H1 (cell line): ENCODE measurements at regions not wholly inside any gene's neighbourhood (a gene's known extent, or its start where the extent isn't known, plus 50 kb on each side); places are given as distances from the start of the nearest gene placed in this dataset.

ENCODE experiments used
- BCL11A ChIP-seq, 2 experiments: IDR thresholded peaks; one replicate each; pipeline ENCODE4 v1.6.1; 2011; ENCODE audit warnings: low read depth in 2 of 2, low read length in 2 of 2, mild to moderate bottlenecking in 2 of 2
- CHD1 ChIP-seq: IDR thresholded peaks from 2 replicates; pipeline ENCODE4 v1.6.1; 2012; ENCODE audit warnings: low read depth, low read length, improper control_type of control experiment
- FOSL1 ChIP-seq: IDR thresholded peaks from 2 replicates; pipeline ENCODE4 v1.6.1; 2011; ENCODE audit warnings: mild to moderate bottlenecking, low read depth, low read length, moderate library complexity; ENCODE audit not compliant: insufficient read depth
- RXRA ChIP-seq: IDR thresholded peaks from 2 replicates; pipeline ENCODE4 v1.6.1; 2011; ENCODE audit warnings: low read depth, mild to moderate bottlenecking, low read length, moderate library complexity; ENCODE audit not compliant: insufficient read depth
- SP2 ChIP-seq: IDR thresholded peaks from 2 replicates; pipeline ENCODE4 v1.6.1; 2012; ENCODE audit warnings: mild to moderate bottlenecking, low read length, inconsistent platforms
- TCF12 ChIP-seq: IDR thresholded peaks from 2 replicates; pipeline ENCODE4 v1.6.1; 2011; ENCODE audit warnings: low read depth, mild to moderate bottlenecking, low read length
- YY1 ChIP-seq: IDR thresholded peaks from 2 replicates; pipeline ENCODE4 v1.6.1; 2011; ENCODE audit warnings: low read depth, mild to moderate bottlenecking, low read length
- TF ChIP-seq, protein P1 (sequence below): fragments of 300-600 bp; sonication (generic); IDR thresholded peaks from 2 replicates; pipeline ENCODE4 v1.7.1; 2012; ENCODE audit warnings: low read length, moderate library complexity, mild to moderate bottlenecking, inconsistent platforms; ENCODE audit not compliant: insufficient replicate concordance
- TF ChIP-seq, protein P2 (sequence below), 3 experiments: IDR thresholded peaks; 1 replicate in 2 of 3; 2 replicates in 1 of 3; pipeline versions ENCODE4 v1.5.1 to v1.6.1; 2011; ENCODE audit warnings: low read length in 3 of 3, mild to moderate bottlenecking in 3 of 3, inconsistent platforms in 2 of 3, low read depth in 1 of 3, moderate library complexity in 1 of 3; ENCODE audit not compliant: insufficient read depth in 1 of 3; ENCODE audit errors: control extremely low read depth in 1 of 3

DNA sequence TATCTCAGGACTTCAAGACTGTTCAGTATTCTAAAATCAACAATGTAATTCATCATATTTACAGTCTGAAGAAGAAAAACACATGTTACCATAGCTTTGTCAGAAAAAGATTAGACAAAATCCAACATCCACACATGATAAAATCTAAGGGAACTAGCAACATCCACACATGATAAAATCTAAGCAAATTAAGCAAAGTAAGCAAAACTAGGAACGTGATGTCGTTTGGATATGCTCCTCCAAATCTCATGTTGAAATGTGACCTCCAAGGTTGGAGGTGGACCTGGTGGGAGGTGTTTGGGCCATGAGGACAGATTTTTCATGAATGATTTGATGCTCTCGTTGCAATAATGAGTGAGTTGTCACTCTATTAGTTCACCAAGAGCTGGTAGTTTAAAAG lies 717.3 kb upstream of the HS6ST1 start (continued):
- TF ChIP-seq, protein P1, sequence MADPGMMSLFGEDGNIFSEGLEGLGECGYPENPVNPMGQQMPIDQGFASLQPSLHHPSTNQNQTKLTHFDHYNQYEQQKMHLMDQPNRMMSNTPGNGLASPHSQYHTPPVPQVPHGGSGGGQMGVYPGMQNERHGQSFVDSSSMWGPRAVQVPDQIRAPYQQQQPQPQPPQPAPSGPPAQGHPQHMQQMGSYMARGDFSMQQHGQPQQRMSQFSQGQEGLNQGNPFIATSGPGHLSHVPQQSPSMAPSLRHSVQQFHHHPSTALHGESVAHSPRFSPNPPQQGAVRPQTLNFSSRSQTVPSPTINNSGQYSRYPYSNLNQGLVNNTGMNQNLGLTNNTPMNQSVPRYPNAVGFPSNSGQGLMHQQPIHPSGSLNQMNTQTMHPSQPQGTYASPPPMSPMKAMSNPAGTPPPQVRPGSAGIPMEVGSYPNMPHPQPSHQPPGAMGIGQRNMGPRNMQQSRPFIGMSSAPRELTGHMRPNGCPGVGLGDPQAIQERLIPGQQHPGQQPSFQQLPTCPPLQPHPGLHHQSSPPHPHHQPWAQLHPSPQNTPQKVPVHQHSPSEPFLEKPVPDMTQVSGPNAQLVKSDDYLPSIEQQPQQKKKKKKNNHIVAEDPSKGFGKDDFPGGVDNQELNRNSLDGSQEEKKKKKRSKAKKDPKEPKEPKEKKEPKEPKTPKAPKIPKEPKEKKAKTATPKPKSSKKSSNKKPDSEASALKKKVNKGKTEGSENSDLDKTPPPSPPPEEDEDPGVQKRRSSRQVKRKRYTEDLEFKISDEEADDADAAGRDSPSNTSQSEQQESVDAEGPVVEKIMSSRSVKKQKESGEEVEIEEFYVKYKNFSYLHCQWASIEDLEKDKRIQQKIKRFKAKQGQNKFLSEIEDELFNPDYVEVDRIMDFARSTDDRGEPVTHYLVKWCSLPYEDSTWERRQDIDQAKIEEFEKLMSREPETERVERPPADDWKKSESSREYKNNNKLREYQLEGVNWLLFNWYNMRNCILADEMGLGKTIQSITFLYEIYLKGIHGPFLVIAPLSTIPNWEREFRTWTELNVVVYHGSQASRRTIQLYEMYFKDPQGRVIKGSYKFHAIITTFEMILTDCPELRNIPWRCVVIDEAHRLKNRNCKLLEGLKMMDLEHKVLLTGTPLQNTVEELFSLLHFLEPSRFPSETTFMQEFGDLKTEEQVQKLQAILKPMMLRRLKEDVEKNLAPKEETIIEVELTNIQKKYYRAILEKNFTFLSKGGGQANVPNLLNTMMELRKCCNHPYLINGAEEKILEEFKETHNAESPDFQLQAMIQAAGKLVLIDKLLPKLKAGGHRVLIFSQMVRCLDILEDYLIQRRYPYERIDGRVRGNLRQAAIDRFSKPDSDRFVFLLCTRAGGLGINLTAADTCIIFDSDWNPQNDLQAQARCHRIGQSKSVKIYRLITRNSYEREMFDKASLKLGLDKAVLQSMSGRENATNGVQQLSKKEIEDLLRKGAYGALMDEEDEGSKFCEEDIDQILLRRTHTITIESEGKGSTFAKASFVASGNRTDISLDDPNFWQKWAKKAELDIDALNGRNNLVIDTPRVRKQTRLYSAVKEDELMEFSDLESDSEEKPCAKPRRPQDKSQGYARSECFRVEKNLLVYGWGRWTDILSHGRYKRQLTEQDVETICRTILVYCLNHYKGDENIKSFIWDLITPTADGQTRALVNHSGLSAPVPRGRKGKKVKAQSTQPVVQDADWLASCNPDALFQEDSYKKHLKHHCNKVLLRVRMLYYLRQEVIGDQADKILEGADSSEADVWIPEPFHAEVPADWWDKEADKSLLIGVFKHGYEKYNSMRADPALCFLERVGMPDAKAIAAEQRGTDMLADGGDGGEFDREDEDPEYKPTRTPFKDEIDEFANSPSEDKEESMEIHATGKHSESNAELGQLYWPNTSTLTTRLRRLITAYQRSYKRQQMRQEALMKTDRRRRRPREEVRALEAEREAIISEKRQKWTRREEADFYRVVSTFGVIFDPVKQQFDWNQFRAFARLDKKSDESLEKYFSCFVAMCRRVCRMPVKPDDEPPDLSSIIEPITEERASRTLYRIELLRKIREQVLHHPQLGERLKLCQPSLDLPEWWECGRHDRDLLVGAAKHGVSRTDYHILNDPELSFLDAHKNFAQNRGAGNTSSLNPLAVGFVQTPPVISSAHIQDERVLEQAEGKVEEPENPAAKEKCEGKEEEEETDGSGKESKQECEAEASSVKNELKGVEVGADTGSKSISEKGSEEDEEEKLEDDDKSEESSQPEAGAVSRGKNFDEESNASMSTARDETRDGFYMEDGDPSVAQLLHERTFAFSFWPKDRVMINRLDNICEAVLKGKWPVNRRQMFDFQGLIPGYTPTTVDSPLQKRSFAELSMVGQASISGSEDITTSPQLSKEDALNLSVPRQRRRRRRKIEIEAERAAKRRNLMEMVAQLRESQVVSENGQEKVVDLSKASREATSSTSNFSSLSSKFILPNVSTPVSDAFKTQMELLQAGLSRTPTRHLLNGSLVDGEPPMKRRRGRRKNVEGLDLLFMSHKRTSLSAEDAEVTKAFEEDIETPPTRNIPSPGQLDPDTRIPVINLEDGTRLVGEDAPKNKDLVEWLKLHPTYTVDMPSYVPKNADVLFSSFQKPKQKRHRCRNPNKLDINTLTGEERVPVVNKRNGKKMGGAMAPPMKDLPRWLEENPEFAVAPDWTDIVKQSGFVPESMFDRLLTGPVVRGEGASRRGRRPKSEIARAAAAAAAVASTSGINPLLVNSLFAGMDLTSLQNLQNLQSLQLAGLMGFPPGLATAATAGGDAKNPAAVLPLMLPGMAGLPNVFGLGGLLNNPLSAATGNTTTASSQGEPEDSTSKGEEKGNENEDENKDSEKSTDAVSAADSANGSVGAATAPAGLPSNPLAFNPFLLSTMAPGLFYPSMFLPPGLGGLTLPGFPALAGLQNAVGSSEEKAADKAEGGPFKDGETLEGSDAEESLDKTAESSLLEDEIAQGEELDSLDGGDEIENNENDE, result no peak
- TF ChIP-seq BCL11A (IDR thresholded peaks at IDR 0.05; ENCODE audit: low read depth in 2 of 2, low read length in 2 of 2), result no peak
- TF ChIP-seq FOSL1, result no peak
- TF ChIP-seq CHD1, result no peak
- TF ChIP-seq RXRA, result no peak
- no peak for TF ChIP-seq SP2
- TF ChIP-seq YY1, result no peak
- no peak for TF ChIP-seq TCF12
- TF ChIP-seq, protein P2, sequence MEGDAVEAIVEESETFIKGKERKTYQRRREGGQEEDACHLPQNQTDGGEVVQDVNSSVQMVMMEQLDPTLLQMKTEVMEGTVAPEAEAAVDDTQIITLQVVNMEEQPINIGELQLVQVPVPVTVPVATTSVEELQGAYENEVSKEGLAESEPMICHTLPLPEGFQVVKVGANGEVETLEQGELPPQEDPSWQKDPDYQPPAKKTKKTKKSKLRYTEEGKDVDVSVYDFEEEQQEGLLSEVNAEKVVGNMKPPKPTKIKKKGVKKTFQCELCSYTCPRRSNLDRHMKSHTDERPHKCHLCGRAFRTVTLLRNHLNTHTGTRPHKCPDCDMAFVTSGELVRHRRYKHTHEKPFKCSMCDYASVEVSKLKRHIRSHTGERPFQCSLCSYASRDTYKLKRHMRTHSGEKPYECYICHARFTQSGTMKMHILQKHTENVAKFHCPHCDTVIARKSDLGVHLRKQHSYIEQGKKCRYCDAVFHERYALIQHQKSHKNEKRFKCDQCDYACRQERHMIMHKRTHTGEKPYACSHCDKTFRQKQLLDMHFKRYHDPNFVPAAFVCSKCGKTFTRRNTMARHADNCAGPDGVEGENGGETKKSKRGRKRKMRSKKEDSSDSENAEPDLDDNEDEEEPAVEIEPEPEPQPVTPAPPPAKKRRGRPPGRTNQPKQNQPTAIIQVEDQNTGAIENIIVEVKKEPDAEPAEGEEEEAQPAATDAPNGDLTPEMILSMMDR (IDR thresholded peaks at IDR 0.05; ENCODE audit: control extremely low read depth in 1 of 3, insufficient read depth in 1 of 3, low read depth in 1 of 3, low read length in 3 of 3), result no peak
